ENCODE measurements at regions not wholly inside any gene's neighbourhood (a gene's known extent, or its start where the extent isn't known, plus 50 kb on each side); places are given as distances from the start of the nearest gene placed in this dataset.

- Histone ChIP-seq H3K36me3 (no peaks in the 10 kb centered on the region), H3K4me1 (no peaks in the 10 kb centered on the region), H3K9me3 (replicated peaks) (no peaks in the 10 kb centered on the region), H3K27ac (replicated peaks) (no peak overlapping the region), H3K4me3 (no peak overlapping the region), H3K27me3 (ENCODE audit: low read depth) (no peaks in the 10 kb centered on the region)
- TF ChIP-seq CTCF (IDR thresholded peaks at IDR 0.05; ENCODE audit: borderline replicate concordance), result no peak
- intact Hi-C loops (cut with micrococcal nuclease), result no loop called here
- no peak for DNase-seq
Observed at GRCh38 chr6:78615430-78615904, 251.9 kb upstream of the IRAK1BP1 start.

- intact Hi-C loops (cut with micrococcal nuclease), result no loop called here
- no peak overlapping the region for H3K4me3 ChIP-seq
- DNase-seq, result no peak
- no peaks in the 10 kb centered on the region for H3K27me3 ChIP-seq (ENCODE audit: low read depth)
- no peak for TF ChIP-seq CTCF (IDR thresholded peaks at IDR 0.05; ENCODE audit: borderline replicate concordance)
- H3K4me1 ChIP-seq, result no peaks in the 10 kb centered on the region
- H3K36me3 ChIP-seq, result no peaks in the 10 kb centered on the region
- no peak overlapping the region for H3K27ac ChIP-seq (replicated peaks)
- no peaks in the 10 kb centered on the region for H3K9me3 ChIP-seq (replicated peaks)
Observed at GRCh38 chr6:78618970-78619369, 248.4 kb upstream of the IRAK1BP1 start.

- H3K4me1 ChIP-seq, result no peaks in the 10 kb centered on the region
- intact Hi-C loops (cut with micrococcal nuclease), result no loop called here
- no peak for TF ChIP-seq CTCF (IDR thresholded peaks at IDR 0.05; ENCODE audit: borderline replicate concordance)
Observed at GRCh38 chr6:78623554-78623953, 243.8 kb upstream of the IRAK1BP1 start.

GRCh38 chr6:78629154-78629721, 238.1 kb upstream of the IRAK1BP1 start:
- no peaks in the 10 kb centered on the region for H3K9me3 ChIP-seq (replicated peaks)
- H3K27me3 ChIP-seq (ENCODE audit: low read depth), result peaks cover 33% of the 10 kb centered on the region
- intact Hi-C loops (cut with micrococcal nuclease), result no loop called here
- H3K27ac ChIP-seq (replicated peaks), result no peak overlapping the region
- no peaks in the 10 kb centered on the region for H3K36me3 ChIP-seq
- peak overlapping the region; percentile 63 for H3K4me3 ChIP-seq
- no peak for DNase-seq
- H3K4me1 ChIP-seq, result peaks cover 8% of the 10 kb centered on the region
- TF ChIP-seq CTCF (IDR thresholded peaks at IDR 0.05; ENCODE audit: borderline replicate concordance), result no peak

More at GRCh38 chr6:78623554-78623953, 243.8 kb upstream of the IRAK1BP1 start:
- Histone ChIP-seq H3K27ac (replicated peaks) (no peak overlapping the region), H3K9me3 (replicated peaks) (no peaks in the 10 kb centered on the region), H3K27me3 (ENCODE audit: low read depth) (peaks cover 19% of the 10 kb centered on the region), H3K36me3 (no peaks in the 10 kb centered on the region), H3K4me3 (no peak overlapping the region)
- no peak for DNase-seq

GRCh38 chr6:78629836-78630235, 237.5 kb upstream of the IRAK1BP1 start:
- no peak overlapping the region for H3K27ac ChIP-seq (replicated peaks)
- no peaks in the 10 kb centered on the region for H3K9me3 ChIP-seq (replicated peaks)
- no peak for DNase-seq
- intact Hi-C loops (cut with micrococcal nuclease), result no loop called here
- TF ChIP-seq CTCF (IDR thresholded peaks at IDR 0.05; ENCODE audit: borderline replicate concordance), result no peak
- H3K27me3 ChIP-seq (ENCODE audit: low read depth), result peaks cover 33% of the 10 kb centered on the region
- peaks cover 8% of the 10 kb centered on the region for H3K4me1 ChIP-seq
- peak overlapping the region; percentile 63 for H3K4me3 ChIP-seq
- no peaks in the 10 kb centered on the region for H3K36me3 ChIP-seq

Measured in left ventricle myocardium inferior (tissue), 1 donor.